Effector memory CD4-positive, alpha-beta T cell (primary cell): ENCODE measurements at regions not wholly inside any gene's neighbourhood (a gene's known extent, or its start where the extent isn't known, plus 50 kb on each side); places are given as distances from the start of the nearest gene placed in this dataset.

ENCODE experiments used
- DNase-seq, 3 donors: peaks; one replicate each; pipeline ENCODE4 v3.0.0-alpha.2; 2020
- H3K27ac ChIP-seq: 2 replicates; pipeline ENCODE4 v1.7.0; 2013; ENCODE audit warnings: mild to moderate bottlenecking, low read length, moderate library complexity; ENCODE audit not compliant: insufficient read depth, poor library complexity, severe bottlenecking
- H3K27me3 ChIP-seq: replicated peaks from 2 replicates; pipeline ENCODE4 v1.7.0; 2013; ENCODE audit warnings: mild to moderate bottlenecking, low read length; ENCODE audit not compliant: insufficient read depth, control insufficient read depth, poor library complexity, severe bottlenecking
- H3K36me3 ChIP-seq: 2 replicates; pipeline ENCODE4 v1.7.0; 2013; ENCODE audit warnings: mild to moderate bottlenecking, low read length, moderate library complexity; ENCODE audit not compliant: control insufficient read depth, insufficient read depth
- H3K4me1 ChIP-seq: 2 replicates; pipeline ENCODE4 v1.7.0; 2013; ENCODE audit warnings: low read length, mild to moderate bottlenecking; ENCODE audit not compliant: control insufficient read depth, insufficient read depth, poor library complexity, severe bottlenecking
- H3K4me3 ChIP-seq: 2 replicates; pipeline ENCODE4 v1.7.0; 2013; ENCODE audit warnings: low read length, low read depth, mild to moderate bottlenecking; ENCODE audit not compliant: insufficient read depth, poor library complexity, severe bottlenecking
- H3K9me3 ChIP-seq: 2 replicates; pipeline ENCODE4 v1.7.0; 2013; ENCODE audit warnings: mild to moderate bottlenecking, low read length, moderate library complexity; ENCODE audit not compliant: control insufficient read depth

GRCh38 chr7:155138204-155138603 is 68.1 kb downstream of the HTR5A start:
- H3K9me3 ChIP-seq, result no peaks in the 10 kb centered on the region
- no peak overlapping the region for H3K27ac ChIP-seq
- H3K27me3 ChIP-seq, result no peaks in the 10 kb centered on the region
- H3K36me3 ChIP-seq, result no peaks in the 10 kb centered on the region
- no peak for DNase-seq
- H3K4me1 ChIP-seq, result no peaks in the 10 kb centered on the region
- no peak overlapping the region for H3K4me3 ChIP-seq

- Histone ChIP-seq H3K36me3 (no peaks in the 10 kb centered on the region), H3K4me3 (no peak overlapping the region), H3K27me3 (no peaks in the 10 kb centered on the region), H3K27ac (no peak overlapping the region), H3K4me1 (no peaks in the 10 kb centered on the region), H3K9me3 (no peaks in the 10 kb centered on the region)
- DNase-seq, result no peak
Measured at GRCh38 chr7:155141562-155141961, 71.4 kb downstream of the HTR5A start.

- Histone ChIP-seq H3K4me3 (no peak overlapping the region), H3K27ac (no peak overlapping the region), H3K36me3 (no peaks in the 10 kb centered on the region), H3K27me3 (no peaks in the 10 kb centered on the region), H3K9me3 (no peaks in the 10 kb centered on the region), H3K4me1 (no peaks in the 10 kb centered on the region)
- DNase-seq, result no peak
Measured at GRCh38 chr7:155143381-155143780, 73.3 kb downstream of the HTR5A start.

GRCh38 chr7:155144371-155144770 is 74.2 kb downstream of the HTR5A start:
- H3K36me3 ChIP-seq, result no peaks in the 10 kb centered on the region
- H3K9me3 ChIP-seq, result no peaks in the 10 kb centered on the region
- no peak overlapping the region for H3K4me3 ChIP-seq
- no peaks in the 10 kb centered on the region for H3K4me1 ChIP-seq
- H3K27ac ChIP-seq, result no peak overlapping the region
- H3K27me3 ChIP-seq, result no peaks in the 10 kb centered on the region
- no peak for DNase-seq

- H3K4me3 ChIP-seq, result no peak overlapping the region
- no peaks in the 10 kb centered on the region for H3K36me3 ChIP-seq
- no peaks in the 10 kb centered on the region for H3K27me3 ChIP-seq
- H3K27ac ChIP-seq, result no peak overlapping the region
- no peak for DNase-seq
- H3K4me1 ChIP-seq, result no peaks in the 10 kb centered on the region
- no peaks in the 10 kb centered on the region for H3K9me3 ChIP-seq
Measured at GRCh38 chr7:155145477-155146255, 75.5 kb downstream of the HTR5A start.

- DNase-seq, result no peak
Measured at GRCh38 chr7:155147172-155147571, 77.0 kb downstream of the HTR5A start.

GRCh38 chr7:155147624-155148023 is 77.5 kb downstream of the HTR5A start:
- H3K4me1 ChIP-seq, result no peaks in the 10 kb centered on the region
- no peak overlapping the region for H3K27ac ChIP-seq
- DNase-seq, result no peak
- H3K9me3 ChIP-seq, result no peaks in the 10 kb centered on the region
- H3K27me3 ChIP-seq, result no peaks in the 10 kb centered on the region
- H3K4me3 ChIP-seq, result no peak overlapping the region
- H3K36me3 ChIP-seq, result no peaks in the 10 kb centered on the region

More at GRCh38 chr7:155147172-155147571, 77.0 kb downstream of the HTR5A start:
- Histone ChIP-seq H3K36me3 (no peaks in the 10 kb centered on the region), H3K4me3 (no peak overlapping the region), H3K27me3 (no peaks in the 10 kb centered on the region), H3K27ac (no peak overlapping the region), H3K4me1 (no peaks in the 10 kb centered on the region), H3K9me3 (no peaks in the 10 kb centered on the region)

- Histone ChIP-seq H3K4me1 (no peaks in the 10 kb centered on the region), H3K27ac (no peak overlapping the region), H3K9me3 (no peaks in the 10 kb centered on the region), H3K27me3 (no peaks in the 10 kb centered on the region), H3K4me3 (no peak overlapping the region), H3K36me3 (no peaks in the 10 kb centered on the region)
- DNase-seq, result no peak
Measured at GRCh38 chr7:155153676-155154075, 83.6 kb downstream of the HTR5A start.

GRCh38 chr7:155154586-155154985 is 84.5 kb downstream of the HTR5A start:
- H3K4me3 ChIP-seq, result no peak overlapping the region
- H3K9me3 ChIP-seq, result no peaks in the 10 kb centered on the region
- no peak overlapping the region for H3K27ac ChIP-seq
- no peaks in the 10 kb centered on the region for H3K36me3 ChIP-seq
- no peaks in the 10 kb centered on the region for H3K27me3 ChIP-seq
- no peaks in the 10 kb centered on the region for H3K4me1 ChIP-seq
- no peak for DNase-seq

GRCh38 chr7:155161690-155162089 is 91.6 kb downstream of the HTR5A start:
- H3K4me3 ChIP-seq, result no peak overlapping the region
- no peaks in the 10 kb centered on the region for H3K27me3 ChIP-seq
- H3K9me3 ChIP-seq, result no peaks in the 10 kb centered on the region
- H3K27ac ChIP-seq, result no peak overlapping the region
- no peak for DNase-seq
- H3K36me3 ChIP-seq, result no peaks in the 10 kb centered on the region
- H3K4me1 ChIP-seq, result no peaks in the 10 kb centered on the region
